Heart left ventricle (tissue), 13 donors: ENCODE measurements at regions not wholly inside any gene's neighbourhood (a gene's known extent, or its start where the extent isn't known, plus 50 kb on each side); places are given as distances from the start of the nearest gene placed in this dataset.

Experiments
- POLR2A ChIP-seq, 2 donors: fragments of 450-650 bp; IDR thresholded peaks; one replicate each; pipeline ENCODE4 v1.6.1; 2017; ENCODE audit warnings: antibody characterized with exemption in 2 of 2, mild to moderate bottlenecking in 2 of 2, moderate library complexity in 2 of 2
- TF ChIP-seq, protein P1 (sequence below), 12 donors: fragments of 200-600 bp; sonication (generic) in 4 of 12; IDR thresholded peaks; one replicate each; pipeline versions ENCODE4 v1.5.0 to v1.8.0; 2018 to 2022; ENCODE audit warnings: antibody characterized with exemption in 12 of 12, mild to moderate bottlenecking in 5 of 12
- donor health status: ischemic (EF 13 %, LVEDD 7.1; RV severe dilation, severe dysfunction).
- donor health status: DM: no; HTN: yes; CAD: no.
- donor health status: DM: no; HTN: no; CAD: no.
- donor health status: ischemic (EF 25% LVEDD 6.9; RV normal size, moderate dysfunction).
- donor health status: ischemic (EF 25% LVEDD 5.7; RV mildly dilated, moderate dysfunction).
- donor health status: ischemic (EF 35%, LVEDD 5.7; RV mildly dilated, moderate dysfunction).
- donor health status: nonischemic (EF 11% LVEDD 7.7; RV severe dilation, severe dysfunction).
- donor health status: DM: yes; HTN: yes; CAD: no.
- donor health status: PGD.
- donor health status: ischemic (EF 29% LVEDD 5.4; RV normal size, mild dysfunction).
- donor health status: nonischemic (EF 23%, LVEDD 6.1; RV moderate dilation, normal function).

DNA sequence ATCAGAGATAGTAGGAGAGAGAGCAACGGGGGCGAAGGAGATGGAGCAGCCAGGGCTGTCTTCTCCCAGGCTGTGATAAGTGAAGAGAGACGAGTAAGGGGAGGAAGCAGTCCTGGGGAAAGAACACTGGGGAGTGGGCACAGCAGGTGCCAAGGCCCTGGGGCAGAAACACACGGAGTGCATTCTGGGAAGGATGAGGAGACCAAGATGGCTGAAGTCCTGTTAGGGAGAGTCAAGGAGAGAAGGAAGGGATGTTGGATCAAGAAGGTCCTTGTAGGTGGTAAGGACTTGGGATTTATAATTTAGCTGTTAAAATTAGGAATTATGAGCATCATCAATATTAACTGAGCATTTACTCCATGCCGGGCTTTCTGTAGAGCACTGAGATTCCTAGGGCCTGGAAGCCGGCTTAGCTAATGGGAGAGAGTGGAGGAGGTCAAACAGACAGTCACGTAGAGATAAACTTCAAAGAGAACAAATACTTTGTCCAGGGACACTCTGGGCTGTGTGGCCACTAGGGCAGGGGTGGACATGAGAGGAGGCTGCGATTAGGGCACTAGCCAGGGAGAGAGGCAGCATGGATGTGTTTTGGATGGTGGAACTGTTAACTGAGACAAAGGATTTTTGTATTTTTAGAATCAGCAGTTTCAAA is 134.2 kb upstream of the PEG3 start:
- TF ChIP-seq, protein P1, sequence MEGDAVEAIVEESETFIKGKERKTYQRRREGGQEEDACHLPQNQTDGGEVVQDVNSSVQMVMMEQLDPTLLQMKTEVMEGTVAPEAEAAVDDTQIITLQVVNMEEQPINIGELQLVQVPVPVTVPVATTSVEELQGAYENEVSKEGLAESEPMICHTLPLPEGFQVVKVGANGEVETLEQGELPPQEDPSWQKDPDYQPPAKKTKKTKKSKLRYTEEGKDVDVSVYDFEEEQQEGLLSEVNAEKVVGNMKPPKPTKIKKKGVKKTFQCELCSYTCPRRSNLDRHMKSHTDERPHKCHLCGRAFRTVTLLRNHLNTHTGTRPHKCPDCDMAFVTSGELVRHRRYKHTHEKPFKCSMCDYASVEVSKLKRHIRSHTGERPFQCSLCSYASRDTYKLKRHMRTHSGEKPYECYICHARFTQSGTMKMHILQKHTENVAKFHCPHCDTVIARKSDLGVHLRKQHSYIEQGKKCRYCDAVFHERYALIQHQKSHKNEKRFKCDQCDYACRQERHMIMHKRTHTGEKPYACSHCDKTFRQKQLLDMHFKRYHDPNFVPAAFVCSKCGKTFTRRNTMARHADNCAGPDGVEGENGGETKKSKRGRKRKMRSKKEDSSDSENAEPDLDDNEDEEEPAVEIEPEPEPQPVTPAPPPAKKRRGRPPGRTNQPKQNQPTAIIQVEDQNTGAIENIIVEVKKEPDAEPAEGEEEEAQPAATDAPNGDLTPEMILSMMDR (IDR thresholded peaks at IDR 0.05): no peak
- TF ChIP-seq POLR2A (IDR thresholded peaks at IDR 0.05): no peak
